Stimulated activated CD4-positive, alpha-beta T cell treated with anti-CD3 and anti-CD28 coated beads, TNF-alpha, amount 100 ng/mL, for 4 hours (primary cell): ENCODE measurements at regions not wholly inside any gene's neighbourhood (a gene's known extent, or its start where the extent isn't known, plus 50 kb on each side); places are given as distances from the start of the nearest gene placed in this dataset.
"Not testable (repeated sequence)": the region's sequence is repeated elsewhere in the genome, so short reads cannot be mapped to it uniquely, and the experiment has no call there.

Experiments used
- DNase-seq, 3 experiments: peaks; one replicate each; pipeline ENCODE4 v3.0.0-alpha.2; 2020; ENCODE audit warnings: low read depth in 3 of 3

GRCh38 chr1:9465640-9466039 lies 73.6 kb upstream of the SLC25A33 start:
- DNase-seq, result no peak

GRCh38 chr1:9466780-9467758 lies 72.2 kb upstream of the SLC25A33 start:
- DNase-seq, result no peak

DNA sequence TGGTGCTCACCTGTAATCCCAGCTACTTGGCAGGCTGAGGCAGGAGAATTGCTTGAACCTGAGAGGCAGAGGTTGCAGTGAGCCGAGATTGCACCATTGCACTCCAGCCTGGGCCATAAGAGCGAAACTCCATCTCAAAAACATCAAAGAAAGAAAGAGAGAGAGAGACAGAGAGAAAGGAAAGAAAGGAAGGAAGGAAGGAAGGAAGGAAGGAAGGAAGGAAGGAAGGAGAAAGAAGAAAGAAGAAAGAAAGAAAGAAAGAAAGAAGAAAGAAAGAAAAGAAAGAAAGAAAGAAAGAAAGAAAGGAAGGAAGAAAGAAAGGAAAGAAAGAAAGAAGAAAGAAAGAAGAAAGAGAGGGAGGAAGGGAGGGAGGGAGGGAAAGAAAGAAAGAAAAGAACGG lies 69.4 kb upstream of the SLC25A33 start:
- DNase-seq, result not testable (repeated sequence)

DNA sequence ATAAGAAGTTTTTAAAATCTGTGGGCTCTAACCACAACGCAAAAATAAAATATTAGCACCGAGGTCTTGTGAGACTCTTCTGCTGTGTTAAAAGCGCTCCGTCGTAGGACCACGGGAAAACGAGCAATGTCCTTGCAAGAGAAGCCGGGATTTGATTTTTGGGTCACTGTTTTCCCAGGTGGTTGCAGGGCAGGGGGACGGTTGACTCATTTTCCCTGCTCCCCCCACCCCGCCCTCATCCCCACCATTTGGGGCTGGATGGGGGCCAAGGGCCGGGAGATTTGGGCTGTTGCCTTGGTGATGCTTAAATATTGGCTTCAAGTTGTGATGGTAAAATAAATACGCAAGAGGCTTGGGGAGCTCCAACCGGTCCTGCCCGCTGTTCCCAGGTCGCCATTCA lies 67.6 kb upstream of the SLC25A33 start:
- no peak for DNase-seq

- DNase-seq, result no peak
Measured at GRCh38 chr1:9472386-9473031, 66.8 kb upstream of the SLC25A33 start.

DNA sequence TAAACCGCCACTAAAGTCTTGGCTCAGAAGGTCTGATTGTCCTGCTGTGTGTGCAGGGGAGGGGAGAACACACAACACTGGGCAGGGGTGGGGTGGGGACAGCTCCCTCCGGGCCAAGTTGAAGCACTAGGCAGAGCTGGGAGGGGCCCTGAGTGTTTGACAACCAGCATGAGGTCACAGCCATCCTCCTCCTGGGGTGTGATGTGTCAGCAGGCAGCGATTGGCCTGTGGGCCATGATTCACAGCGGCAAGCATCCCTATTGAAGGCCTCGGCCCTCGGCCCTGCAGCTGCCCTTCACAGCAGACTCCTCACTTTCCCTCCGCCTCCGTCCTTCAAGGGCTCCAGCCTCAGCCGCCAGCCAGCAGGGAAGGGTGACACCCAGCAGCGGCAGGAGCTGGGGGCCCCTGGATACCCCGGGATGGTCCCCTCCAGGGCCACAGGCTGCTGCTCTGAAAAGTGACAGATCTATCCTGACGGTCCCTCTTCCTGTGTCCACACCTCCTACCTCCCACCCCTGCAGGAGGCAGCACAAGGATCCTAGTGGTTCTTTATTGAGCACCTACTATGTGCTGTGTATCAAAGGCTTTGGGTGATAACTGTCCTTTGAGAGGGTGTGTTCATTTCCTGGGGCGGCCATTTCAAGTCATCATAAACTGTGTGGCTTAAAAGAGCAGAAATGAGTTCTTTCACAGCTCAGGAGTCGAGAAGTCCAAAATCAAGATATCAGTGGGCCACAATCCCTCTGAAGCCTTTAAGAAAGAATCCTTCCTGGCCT lies 66.0 kb upstream of the SLC25A33 start:
- no peak for DNase-seq

GRCh38 chr1:9475061-9475627 lies 64.1 kb upstream of the SLC25A33 start:
- no peak for DNase-seq

DNA sequence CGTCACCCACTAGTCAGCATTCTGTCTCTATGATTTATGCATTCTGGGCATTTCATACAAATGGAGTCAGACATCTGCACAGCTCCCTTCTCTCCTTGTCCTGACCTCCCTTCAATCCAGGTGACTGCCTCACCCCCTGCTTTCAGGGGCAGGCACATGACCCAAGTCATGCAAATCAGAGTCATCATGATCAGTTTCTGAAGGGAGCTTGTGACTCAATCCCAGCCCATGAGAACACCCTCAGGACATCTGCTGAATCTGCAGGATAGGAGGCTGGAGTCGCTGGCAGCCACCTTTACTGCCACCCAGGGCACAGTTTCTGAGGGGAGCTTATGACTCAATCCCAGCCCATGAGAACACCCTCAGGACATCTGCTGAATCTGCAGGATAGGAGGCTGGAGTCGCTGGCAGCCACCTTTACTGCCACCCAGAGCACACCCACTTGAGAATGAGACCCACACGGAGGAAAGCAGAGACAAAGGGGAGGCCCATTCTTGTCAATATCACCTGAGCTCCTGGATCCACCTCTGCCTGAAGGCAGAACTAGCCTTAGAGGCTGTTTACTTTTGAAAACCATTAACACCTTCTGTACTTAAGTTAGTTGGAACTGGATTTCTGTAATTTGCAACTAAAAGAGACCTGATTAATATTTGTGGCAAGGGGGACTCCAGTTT lies 62.3 kb upstream of the SLC25A33 start:
- DNase-seq, result no peak

DNA sequence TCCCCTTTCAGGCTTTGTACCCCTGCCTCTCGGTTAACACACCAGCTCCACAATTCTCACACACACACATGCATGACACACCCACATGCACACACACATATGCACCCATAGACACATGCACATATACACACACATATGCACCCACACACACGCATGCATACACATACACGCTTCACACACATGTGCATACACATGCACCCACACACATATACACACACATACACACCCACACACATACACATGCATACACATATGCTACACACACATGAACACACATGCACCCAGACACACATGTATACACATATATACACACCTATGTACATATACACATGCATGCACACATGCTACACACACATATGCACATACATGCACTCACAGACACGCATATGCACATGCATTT lies 61.7 kb upstream of the SLC25A33 start:
- no peak for DNase-seq

DNA sequence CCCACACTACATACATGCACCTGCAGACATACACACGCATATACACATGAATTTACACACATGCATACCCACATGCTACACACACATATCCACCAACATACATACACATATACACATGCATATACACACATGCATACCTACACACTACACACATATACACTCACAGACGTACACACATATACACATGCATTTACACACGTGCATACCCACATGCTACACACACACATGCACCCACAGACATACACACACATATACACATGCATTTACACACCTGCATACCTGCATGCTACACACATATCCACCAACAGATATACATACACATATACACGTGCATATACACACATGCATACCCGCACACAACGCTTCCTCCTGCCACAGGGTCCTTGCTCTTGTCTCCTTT lies 61.2 kb upstream of the SLC25A33 start:
- no peak for DNase-seq

DNA sequence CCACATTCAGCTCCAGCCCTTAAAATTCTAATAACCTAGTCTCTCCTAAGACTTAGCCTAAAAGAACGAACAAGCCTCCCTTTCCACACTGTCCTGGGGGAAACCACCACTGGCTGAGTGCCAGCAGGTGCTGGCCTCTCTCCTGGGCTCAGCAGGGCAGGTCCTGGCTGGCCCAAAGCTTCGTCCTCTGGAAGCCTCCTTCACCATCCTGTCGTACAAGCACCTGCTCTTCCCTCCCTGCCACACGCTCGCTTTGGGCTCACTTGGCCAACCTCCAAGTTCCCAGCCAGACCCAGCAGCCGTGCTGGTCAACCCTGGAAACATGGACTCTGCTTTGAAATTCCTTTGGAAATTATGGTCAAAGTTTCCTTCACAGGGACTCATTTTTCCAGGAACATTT lies 58.2 kb upstream of the SLC25A33 start:
- no peak for DNase-seq

DNA sequence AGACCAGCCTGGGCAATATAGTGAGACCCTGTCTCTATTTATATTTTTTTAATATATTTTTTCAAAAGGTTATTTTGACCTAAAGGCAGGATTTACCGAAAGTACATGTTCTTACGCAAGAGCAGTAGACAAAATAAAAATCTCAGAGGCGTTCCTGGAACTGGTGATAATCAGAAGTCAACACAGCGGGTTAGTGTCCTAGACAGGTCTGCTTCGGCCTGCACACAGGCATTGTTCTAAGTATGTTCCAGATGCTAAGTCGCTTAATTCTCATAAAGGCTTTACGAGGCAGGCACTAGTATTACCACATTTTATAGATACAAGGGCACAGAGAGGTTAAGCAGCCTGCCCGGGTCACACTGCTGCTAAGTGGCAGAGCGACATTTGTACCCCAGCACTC lies 56.9 kb upstream of the SLC25A33 start:
- no peak for DNase-seq

DNA sequence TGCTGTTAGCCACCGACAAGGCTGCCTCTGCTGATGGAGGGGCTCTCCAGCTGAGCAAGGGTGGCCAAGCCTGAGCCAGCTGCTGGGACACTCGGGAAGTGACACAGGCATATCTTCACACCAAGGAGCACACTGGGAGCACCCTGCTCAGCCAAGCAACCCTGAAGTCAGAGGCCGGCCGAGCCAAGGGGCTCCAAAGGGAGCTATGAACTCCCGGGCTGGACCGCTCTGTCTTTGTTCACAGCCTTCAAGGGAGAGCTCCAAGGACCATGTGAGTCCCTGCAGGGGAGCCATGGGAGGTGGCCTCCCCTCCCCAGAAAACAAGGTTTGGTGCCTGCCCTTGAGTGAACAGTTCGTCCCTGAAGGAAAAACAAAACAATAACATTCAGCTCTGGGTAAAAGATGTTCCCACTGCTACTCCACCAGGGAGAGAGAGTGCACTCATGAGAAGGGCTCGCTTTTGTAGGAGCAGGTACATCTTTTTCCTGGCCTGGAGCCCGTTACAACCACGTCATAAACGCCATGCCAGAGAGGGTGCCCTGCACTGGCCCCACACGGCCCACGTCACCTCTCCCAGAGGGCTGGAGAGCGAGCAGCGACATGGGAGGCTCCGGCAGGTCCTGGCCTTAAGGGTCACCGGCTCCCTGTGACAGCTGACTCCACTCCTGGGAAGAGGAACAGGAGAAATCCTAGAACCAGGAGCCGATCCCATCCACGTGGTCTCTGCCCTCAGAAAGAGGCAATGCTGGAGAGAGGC lies 56.3 kb upstream of the SLC25A33 start:
- no peak for DNase-seq

GRCh38 chr1:9486466-9487140 lies 52.7 kb upstream of the SLC25A33 start:
- no peak for DNase-seq
